ENCODE measurements at regions not wholly inside any gene's neighbourhood (a gene's known extent, or its start where the extent isn't known, plus 50 kb on each side); places are given as distances from the start of the nearest gene placed in this dataset.

GRCh38 chr18:51316677-51317076, 119.2 kb upstream of the MEX3C start:
- Histone ChIP-seq H3K36me3 (ENCODE audit: insufficient read depth, low read length, poor library complexity, severe bottlenecking) (no peaks in the 10 kb centered on the region), H3K27me3 (replicated peaks; ENCODE audit: insufficient read depth, low read depth, low read length, poor library complexity) (no peaks in the 10 kb centered on the region), H3K4me3 (ENCODE audit: low read depth, low read length, poor library complexity, severe bottlenecking) (no peak overlapping the region), H3K9me3 (ENCODE audit: low read depth, low read length, poor library complexity, severe bottlenecking) (no peaks in the 10 kb centered on the region), H3K4me1 (ENCODE audit: insufficient read depth, low read length, poor library complexity, severe bottlenecking) (peaks cover 1% of the 10 kb centered on the region), H3K27ac (ENCODE audit: low read depth, low read length, poor library complexity, severe bottlenecking) (no peak overlapping the region)
- CTCF ChIA-PET, result interaction anchor here (1.1 kb wide), 1 partner anchor 82 kb away, joined by 7 read pairs; no protein-coding TSS in a partner anchor
- BruUV-seq (replicated peaks), result no TSS peak
- TF ChIP-seq EZH2 (IDR thresholded peaks at IDR 0.05; ENCODE audit: borderline replicate concordance, low read depth, low read length, poor library complexity, severe bottlenecking) (no peak), CTCF (conservative IDR thresholded peaks at IDR 0.05; ENCODE audit: low read depth, low read length) (no peak)
- intact Hi-C loops (cut with micrococcal nuclease; ENCODE audit: unreplicated experiment), result no loop called here
- POLR2A ChIA-PET (ENCODE audit: low non-redundant PET), result no interaction called here
- no peak for DNase-seq (ENCODE audit: low spot score)

- H3K27me3 ChIP-seq (replicated peaks; ENCODE audit: insufficient read depth, low read depth, low read length, poor library complexity), result no peaks in the 10 kb centered on the region
- ChIA-PET POLR2A (ENCODE audit: low non-redundant PET) (no interaction called here), CTCF (no interaction called here)
- no peak for DNase-seq (ENCODE audit: low spot score)
- H3K4me3 ChIP-seq (ENCODE audit: low read depth, low read length, poor library complexity, severe bottlenecking), result no peak overlapping the region
- no TSS peak for BruUV-seq (replicated peaks)
- no peak for TF ChIP-seq CTCF (conservative IDR thresholded peaks at IDR 0.05; ENCODE audit: low read depth, low read length)
- no peak for TF ChIP-seq EZH2 (IDR thresholded peaks at IDR 0.05; ENCODE audit: borderline replicate concordance, low read depth, low read length, poor library complexity, severe bottlenecking)
- intact Hi-C loops (cut with micrococcal nuclease; ENCODE audit: unreplicated experiment), result no loop called here
- no peaks in the 10 kb centered on the region for H3K36me3 ChIP-seq (ENCODE audit: insufficient read depth, low read length, poor library complexity, severe bottlenecking)
- no peaks in the 10 kb centered on the region for H3K9me3 ChIP-seq (ENCODE audit: low read depth, low read length, poor library complexity, severe bottlenecking)
- H3K4me1 ChIP-seq (ENCODE audit: insufficient read depth, low read length, poor library complexity, severe bottlenecking), result peaks cover 38% of the 10 kb centered on the region
- H3K27ac ChIP-seq (ENCODE audit: low read depth, low read length, poor library complexity, severe bottlenecking), result no peak overlapping the region
Measured at GRCh38 chr18:51321696-51322095, 124.2 kb upstream of the MEX3C start.

GRCh38 chr18:51323961-51324360, 126.5 kb upstream of the MEX3C start:
- CTCF ChIA-PET, result no interaction called here
- no peaks in the 10 kb centered on the region for H3K36me3 ChIP-seq (ENCODE audit: insufficient read depth, low read length, poor library complexity, severe bottlenecking)
- peak overlapping the region; percentile 12 for H3K27ac ChIP-seq (ENCODE audit: low read depth, low read length, poor library complexity, severe bottlenecking)
- no peaks in the 10 kb centered on the region for H3K27me3 ChIP-seq (replicated peaks; ENCODE audit: insufficient read depth, low read depth, low read length, poor library complexity)
- TF ChIP-seq EZH2 (IDR thresholded peaks at IDR 0.05; ENCODE audit: borderline replicate concordance, low read depth, low read length, poor library complexity, severe bottlenecking) (no peak), CTCF (conservative IDR thresholded peaks at IDR 0.05; ENCODE audit: low read depth, low read length) (no peak)
- intact Hi-C loops (cut with micrococcal nuclease; ENCODE audit: unreplicated experiment), result no loop called here
- H3K9me3 ChIP-seq (ENCODE audit: low read depth, low read length, poor library complexity, severe bottlenecking), result no peaks in the 10 kb centered on the region
- no TSS peak for BruUV-seq (replicated peaks)
- POLR2A ChIA-PET (ENCODE audit: low non-redundant PET), result interaction anchor here (0.6 kb wide), 1 partner anchor 53 kb away, joined by 3 read pairs; no protein-coding TSS in a partner anchor
- DNase-seq (ENCODE audit: low spot score), result peak; percentile 68
- H3K4me3 ChIP-seq (ENCODE audit: low read depth, low read length, poor library complexity, severe bottlenecking), result no peak overlapping the region
- peaks cover 44% of the 10 kb centered on the region for H3K4me1 ChIP-seq (ENCODE audit: insufficient read depth, low read length, poor library complexity, severe bottlenecking)

All from A673 (cell line).